KBM-7 (cell line): ENCODE measurements at regions not wholly inside any gene's neighbourhood (a gene's known extent, or its start where the extent isn't known, plus 50 kb on each side); places are given as distances from the start of the nearest gene placed in this dataset.
"Not testable (repeated sequence)": the region's sequence is repeated elsewhere in the genome, so short reads cannot be mapped to it uniquely, and the experiment has no call there.

Experiments
- DNase-seq: peaks from one replicate; pipeline ENCODE4 v3.0.0-alpha.2; 2015
- in situ Hi-C: fragments of 300-500 bp; cut with MboI; formaldehyde crosslinking; loops from 2 replicates; pipeline ENCODE4 v1.14.3; 2020; ENCODE audit warnings: low sequenced_read_pairs, low pct_unique_long_range_greater_than_20kb, mixed read lengths

DNA sequence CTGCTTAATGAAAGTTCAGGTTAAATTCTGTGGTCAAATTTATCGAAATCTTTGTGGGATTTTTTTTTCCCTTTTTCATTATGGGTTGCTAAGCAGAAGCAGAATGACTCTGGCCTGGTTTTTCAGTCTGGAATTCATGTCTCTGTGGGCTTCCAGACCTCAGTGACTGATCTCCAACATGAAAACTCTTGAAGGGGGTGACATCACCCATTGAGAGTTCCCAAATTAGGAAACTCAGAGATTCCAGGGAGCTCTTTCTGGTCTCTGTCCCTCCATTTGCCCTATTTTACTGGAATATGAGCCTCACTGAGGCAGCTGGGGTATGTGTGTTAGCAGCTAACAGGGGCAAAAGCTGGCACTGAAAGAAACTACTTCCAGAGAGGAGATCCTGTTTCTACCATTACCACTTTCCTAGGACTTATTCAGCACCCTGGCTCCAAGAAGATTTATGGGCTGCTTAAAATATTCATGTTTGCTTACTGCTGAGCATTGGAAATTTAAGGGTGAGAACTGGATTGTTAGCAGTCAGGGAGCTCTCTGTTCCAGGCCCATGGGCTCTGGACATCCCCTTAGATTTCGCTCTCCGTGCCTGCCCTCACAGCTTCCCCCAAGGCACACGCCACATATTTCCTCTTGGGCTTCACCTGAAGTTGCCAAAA lies 203.4 kb upstream of the SPAG17 start:
- in situ Hi-C loops = no loop called here
- no peak for DNase-seq

GRCh38 chr1:118381197-118381869 lies 196.3 kb upstream of the SPAG17 start:
- in situ Hi-C loops = no loop called here
- no peak for DNase-seq

DNA sequence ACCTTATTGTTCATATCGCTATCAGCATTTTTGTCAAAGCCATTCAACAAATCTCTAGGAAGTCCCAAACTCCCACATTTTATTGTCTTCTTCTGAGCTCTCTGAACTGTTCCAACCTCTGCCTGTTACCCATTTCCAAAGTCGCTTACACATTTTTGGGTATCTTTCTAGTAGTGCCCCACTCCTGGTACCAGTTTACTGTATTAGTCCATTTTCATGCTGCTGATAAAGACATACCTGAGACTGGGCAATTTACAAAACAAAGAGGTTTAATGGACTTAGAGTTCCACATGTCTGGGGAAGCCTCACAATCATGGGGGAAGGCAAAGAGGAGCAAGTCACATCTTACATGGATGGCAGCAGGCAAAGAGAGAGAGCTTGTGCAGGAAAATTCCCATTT lies 192.2 kb upstream of the SPAG17 start:
- in situ Hi-C loops, DNase-seq: not testable (repeated sequence)

GRCh38 chr1:118371612-118372011 lies 186.6 kb upstream of the SPAG17 start:
- DNase-seq = no peak
- in situ Hi-C loops = no loop called here

DNA sequence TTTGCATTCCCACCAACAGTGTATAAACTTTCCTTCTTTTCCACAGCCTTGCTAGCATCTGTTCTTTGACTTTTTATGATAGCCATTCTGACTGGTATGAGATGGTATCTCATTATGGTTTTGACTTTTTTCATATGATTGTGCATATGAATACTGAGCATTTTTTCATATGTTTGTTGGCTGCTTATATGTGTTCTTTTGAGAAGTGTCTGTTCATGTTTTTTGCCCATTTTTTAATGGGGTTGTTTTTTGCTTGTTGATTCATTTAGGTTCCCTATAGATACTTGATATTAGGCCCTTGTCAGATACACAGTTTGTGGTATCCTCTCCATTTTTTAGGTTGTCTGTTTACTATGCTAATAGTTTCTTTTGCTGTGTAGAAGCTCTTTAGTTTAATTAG lies 185.8 kb upstream of the SPAG17 start:
- DNase-seq = no peak
- in situ Hi-C loops = no loop called here

GRCh38 chr1:118366286-118366685 lies 181.3 kb upstream of the SPAG17 start:
- in situ Hi-C loops = no loop called here
- DNase-seq = no peak

GRCh38 chr1:118364882-118365281 lies 179.9 kb upstream of the SPAG17 start:
- in situ Hi-C loops = no loop called here
- no peak for DNase-seq

GRCh38 chr1:118363396-118363795 lies 178.4 kb upstream of the SPAG17 start:
- in situ Hi-C loops = no loop called here

GRCh38 chr1:118360817-118361216 lies 175.8 kb upstream of the SPAG17 start:
- in situ Hi-C loops = no loop called here
- no peak for DNase-seq

More at GRCh38 chr1:118363396-118363795, 178.4 kb upstream of the SPAG17 start:
- no peak for DNase-seq

DNA sequence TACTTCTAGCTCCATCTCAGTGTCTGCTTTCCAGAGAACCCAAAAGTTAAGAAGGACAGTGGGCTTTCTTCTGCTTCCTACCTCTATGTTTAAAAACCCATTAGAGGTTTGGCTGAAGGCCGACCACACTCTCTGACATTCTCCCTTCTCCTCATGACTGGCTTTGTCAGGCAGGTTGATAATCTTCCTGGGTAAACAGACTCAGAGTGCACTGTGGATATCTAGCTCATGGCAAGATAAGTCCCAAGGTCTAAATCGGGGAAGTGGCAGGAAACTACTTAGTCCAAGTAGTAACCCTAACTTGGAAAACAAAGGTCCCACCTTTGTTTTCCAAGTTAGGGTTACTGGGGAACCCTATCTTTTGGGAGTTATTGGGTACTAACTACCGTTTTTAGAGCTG lies 161.9 kb upstream of the SPAG17 start:
- no peak for DNase-seq
- in situ Hi-C loops = no loop called here

DNA sequence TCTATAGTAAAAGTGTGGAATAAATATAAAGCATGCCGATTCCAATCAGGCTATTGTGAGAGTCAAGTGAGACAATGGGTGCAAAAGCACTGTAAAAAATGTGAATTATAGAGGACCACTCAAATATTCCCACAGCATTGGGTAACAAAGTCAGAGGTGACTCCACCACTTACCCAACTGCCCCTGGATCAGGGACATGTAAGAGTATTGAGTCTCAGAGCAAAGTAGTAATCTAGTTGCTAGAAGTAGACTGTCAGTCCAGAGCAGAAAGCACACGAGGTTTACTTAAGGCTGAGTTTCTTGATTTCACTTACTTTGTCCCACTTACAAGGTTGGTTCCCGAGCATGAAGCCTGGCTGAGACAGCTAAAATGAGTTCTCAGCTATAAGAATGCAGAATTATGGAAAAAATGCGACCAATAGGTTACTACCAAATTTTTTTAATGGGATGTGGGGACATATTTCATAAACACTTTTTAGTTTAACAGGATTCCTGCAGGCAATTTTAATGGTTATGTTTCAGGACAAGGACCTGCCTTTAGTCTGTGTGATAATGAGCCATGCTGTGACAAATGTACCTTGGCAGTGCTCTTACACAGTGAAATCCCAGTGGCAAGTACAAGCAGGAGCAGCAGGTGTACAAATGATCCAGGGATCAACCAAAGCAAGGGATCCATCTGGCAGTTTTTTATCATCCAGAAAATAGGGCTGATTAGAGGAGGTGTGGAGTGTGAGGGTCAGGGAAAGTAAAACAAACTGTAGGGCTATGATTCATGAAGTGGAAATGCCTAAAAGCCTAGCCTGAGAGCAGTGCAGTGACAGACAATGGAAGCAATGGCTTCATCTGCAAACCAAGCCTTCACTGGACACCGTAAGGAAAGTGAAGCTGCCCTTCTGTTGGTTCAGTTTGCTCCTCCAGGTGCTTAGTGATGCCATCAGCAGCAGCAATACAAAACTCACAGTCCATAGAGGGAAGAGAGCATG lies 156.2 kb upstream of the SPAG17 start:
- no peak for DNase-seq
- in situ Hi-C loops = no loop called here

DNA sequence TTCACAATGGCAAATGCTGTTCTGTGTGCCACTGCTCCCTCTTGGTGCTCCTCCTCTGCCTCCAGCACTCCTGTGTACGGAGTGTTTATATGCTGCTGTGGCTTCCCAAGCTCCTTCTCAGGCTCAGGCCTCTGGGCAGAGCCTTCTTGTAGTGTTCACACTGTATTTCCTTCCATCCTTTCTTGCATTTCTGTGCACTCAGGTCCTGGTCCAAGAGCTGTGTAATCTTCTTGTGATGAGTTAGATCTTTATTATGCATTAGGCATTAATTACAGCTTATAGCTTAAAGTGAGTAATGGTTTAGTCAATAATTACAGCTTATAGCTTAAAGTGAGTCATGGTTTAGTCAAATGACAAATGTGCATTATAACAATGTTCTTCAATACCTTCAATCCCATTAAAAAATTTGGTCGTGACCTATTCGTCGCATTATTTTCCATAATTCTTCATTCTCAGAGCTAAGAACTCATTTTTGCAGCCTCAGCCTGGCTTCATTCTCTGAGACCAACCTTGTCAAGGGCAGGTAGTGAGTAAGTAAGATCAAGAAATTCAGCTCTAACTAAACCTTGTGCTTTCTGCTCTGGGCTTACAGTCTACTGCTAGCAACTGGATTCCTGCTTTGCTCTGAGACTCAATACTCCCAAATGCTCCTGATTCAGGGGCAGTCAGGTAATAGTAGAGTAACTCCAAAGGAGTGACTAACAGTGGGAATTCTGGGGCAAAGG lies 154.5 kb upstream of the SPAG17 start:
- in situ Hi-C loops = no loop called here
- DNase-seq = no peak

- in situ Hi-C loops = no loop called here
- DNase-seq = no peak
Measured at GRCh38 chr1:118338936-118339335, 153.9 kb upstream of the SPAG17 start.

GRCh38 chr1:118337346-118337745 lies 152.3 kb upstream of the SPAG17 start:
- in situ Hi-C loops = no loop called here
- DNase-seq = no peak

GRCh38 chr1:118335331-118335732 lies 150.3 kb upstream of the SPAG17 start:
- in situ Hi-C loops = no loop called here
- no peak for DNase-seq

DNA sequence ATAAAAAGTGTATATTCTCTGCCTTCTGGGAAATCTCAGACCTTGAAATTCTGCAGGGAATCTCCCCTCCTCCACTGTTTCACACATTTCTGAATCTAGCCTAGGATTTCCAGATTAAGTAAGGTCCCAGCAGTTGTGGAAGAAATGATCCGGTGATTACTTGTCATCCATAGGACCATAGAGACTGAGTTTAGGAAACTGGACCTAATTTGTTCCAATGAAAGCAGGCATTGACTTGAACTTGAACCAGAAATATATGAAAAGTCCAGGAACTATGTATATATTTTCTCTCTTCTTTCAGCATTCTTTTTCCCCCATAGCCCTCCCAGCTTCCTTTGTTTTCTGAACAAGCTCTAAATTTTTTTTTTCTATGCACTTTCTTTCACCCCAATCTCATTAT lies 149.5 kb upstream of the SPAG17 start:
- no peak for DNase-seq

GRCh38 chr1:118333601-118334210 lies 148.7 kb upstream of the SPAG17 start:
- no peak for DNase-seq
- in situ Hi-C loops = no loop called here

More for the DNA sequence above, 149.5 kb upstream of the SPAG17 start:
- in situ Hi-C loops = no loop called here

GRCh38 chr1:118326960-118327629 lies 142.1 kb upstream of the SPAG17 start:
- in situ Hi-C loops = no loop called here
- DNase-seq = no peak
